GM21737 (cell line): ENCODE measurements at regions not wholly inside any gene's neighbourhood (a gene's known extent, or its start where the extent isn't known, plus 50 kb on each side); places are given as distances from the start of the nearest gene placed in this dataset.

Experiments
- ATAC-seq: cut with Tn5 transposase; IDR thresholded peaks from one replicate; pipeline ENCODE4 v1.9.1; 2021; ENCODE audit warnings: mild to moderate bottlenecking, moderate library complexity; ENCODE audit not compliant: unreplicated experiment

DNA sequence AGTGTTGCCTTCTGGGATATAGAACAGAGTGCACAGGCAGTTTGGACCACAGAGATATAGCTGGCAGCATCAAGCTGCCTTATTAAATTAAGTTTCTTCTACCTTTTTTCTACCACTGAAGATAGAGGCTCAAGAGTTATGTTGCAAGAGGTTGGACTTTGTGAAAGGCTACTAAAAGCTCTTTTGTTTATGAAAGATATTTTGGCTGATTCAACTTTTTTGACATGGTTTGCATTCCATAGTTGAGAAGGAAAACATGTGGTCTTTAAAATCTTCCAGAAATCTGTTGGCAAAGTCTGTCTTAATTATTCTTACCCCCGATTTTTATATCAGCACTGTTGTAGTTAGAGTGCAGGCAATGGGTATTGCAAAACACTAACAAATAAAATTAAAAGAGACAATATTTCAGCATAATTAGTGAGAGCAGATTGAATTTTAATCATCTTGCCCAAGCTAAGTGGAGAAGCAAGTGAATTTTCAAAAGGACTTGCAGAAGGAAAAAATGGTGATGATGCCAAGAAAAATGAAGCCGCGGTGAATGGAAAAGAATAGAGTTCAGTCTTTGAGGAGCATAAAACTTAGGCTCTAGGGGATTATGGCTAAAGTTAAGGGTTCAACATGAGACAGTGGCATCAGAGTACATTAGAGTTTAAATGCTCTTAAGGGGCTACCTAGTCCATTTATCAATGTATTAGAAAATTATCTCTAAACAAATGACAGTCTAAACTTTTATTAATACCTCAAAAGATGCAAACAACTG is 450.9 kb upstream of the CNTNAP2 start:
- ATAC-seq: no peak

DNA sequence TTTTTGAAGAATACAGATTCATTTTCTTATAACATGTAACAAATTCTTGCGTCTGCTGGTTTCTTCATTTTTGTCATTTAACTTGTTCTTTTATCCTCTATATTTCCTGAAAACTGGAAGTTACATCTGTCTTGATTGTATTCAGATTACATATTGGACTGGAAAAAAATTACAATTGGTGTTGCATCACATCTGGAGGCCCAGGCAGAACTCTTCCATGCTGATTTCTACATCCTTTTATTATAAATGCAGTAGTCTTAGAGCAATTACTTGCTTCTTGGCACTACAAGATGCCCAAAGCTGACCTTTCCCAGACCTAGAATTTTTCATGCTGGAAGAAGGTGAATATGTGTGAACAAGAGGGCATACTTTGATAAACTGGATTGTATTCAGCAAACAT is 460.9 kb upstream of the CNTNAP2 start:
- no peak for ATAC-seq

DNA sequence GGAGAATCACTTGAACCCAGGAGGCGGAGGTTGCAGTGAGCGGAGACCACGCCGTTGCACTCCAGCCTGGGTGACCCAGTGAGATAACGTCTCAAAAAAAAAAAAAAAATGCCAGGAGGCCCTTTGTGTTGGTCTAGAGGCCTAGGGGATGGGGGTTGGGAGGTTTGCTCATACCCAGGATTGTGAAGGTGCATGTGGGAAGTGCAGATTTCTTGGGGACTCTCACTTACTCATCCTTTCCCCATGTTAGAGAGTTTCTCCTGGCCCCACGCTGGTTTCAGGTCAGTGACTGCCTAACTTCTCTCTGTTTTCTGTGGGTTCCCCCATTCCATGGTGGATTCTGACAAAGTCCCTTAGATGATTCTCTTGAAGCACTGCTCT is 471.5 kb upstream of the CNTNAP2 start:
- ATAC-seq: no peak

DNA sequence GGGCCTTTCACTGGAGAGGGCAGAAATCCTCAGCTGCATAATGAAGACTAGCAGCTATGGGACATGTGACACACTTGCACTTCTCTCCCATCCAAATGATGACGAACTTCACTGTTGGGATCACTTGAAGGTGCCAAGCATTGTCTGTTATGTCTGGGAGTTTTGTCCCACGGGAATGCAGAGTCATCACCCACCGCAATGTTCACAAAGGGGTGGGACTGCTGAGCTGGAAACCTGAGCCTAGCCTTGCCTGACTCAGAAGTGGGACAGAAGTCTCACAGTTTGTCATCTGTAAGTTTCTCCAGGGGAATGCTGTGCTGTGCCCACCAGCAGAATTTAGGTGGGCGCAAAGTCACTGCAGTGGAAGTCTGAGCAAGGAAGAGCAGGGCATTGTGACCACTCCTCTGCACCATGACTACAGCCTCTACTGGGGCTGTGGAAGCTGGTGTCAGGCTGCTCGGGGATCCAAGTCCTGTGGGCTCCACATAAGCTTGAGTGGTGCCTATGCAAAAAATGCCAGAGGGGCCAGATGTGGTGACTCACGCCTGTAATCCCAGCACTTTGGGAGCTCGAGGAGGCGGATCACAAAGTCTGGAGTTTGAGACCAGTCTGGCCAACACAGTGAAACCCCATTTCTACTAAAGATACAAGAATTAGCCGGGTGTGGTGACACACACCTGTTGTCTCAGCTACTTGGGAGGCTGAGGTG is 472.0 kb upstream of the CNTNAP2 start:
- no peak for ATAC-seq

DNA sequence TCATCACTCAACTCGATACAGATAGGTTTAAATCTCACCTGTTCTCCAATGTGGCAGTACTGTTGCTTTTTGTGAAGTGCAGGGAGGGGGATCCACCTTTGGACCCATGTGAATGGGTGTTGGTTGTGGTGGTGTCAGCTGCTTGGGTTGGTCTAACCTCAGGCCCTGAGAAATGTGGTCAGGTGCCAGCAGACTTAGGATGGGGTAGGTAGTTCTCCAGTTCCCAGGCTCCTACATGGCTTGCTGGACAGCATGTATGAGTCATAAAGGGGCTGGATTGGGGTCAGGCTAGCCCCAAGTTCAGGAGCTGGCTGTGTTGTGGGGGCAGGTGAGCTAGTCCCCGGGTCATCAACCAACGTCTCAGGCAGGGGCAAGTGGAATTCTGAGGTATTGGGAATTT is 472.6 kb upstream of the CNTNAP2 start:
- no peak for ATAC-seq

DNA sequence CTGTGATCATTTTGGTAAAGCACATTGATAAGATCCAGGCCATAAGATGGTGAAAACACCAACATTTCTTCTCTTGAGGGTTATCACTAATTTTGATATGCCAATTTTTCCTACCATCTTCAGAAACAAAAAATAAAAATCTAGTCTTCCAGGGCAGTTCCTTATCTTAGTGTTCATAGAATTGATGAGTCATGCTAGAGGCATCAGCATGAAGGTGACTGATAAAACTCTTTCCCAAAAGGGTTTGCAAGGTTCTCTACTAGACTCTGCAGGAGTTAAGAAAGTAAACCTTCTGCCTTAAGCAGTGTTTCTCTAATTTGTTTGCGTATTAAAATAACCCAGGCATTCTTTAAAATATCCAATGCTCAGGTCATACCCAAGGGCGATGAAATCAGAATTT is 483.1 kb upstream of the CNTNAP2 start:
- ATAC-seq: no peak

DNA sequence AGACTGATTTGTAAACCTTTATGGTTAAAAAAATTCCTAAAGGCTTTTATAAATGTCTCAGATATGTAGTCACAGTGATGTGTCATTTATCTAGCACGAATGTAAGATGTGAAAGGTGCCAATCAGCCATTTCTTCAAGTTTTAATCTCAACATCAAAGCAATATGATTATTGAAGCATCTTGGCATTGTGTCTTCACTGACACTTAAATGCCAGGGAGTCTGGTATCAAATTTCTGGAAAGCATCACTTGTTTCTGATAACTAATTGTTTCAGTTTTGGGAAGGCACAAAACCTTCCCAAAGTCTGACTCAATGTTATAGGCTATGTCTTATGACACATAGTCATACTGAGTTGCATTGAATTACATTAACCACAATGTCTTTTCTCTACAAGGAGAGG is 492.0 kb upstream of the CNTNAP2 start:
- ATAC-seq: no peak

DNA sequence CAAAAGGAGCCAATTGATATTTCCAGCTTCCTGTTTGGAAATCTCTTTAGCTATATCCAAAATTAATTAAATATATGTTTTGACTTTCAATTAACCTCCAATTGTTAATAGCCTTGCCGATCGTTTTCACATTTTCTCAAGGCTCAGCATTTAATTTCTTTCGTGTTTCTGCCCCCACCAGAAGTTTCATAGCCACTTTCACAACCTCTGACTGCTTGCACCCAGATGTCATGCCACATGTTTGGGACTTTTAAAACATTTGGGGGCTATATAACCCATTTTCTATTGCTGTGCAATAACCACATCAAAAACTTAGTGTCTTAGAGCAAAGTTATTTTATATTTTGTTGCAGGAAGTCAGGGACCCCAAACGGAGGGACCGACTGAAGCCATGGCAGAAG is 510.6 kb upstream of the CNTNAP2 start:
- no peak for ATAC-seq

DNA sequence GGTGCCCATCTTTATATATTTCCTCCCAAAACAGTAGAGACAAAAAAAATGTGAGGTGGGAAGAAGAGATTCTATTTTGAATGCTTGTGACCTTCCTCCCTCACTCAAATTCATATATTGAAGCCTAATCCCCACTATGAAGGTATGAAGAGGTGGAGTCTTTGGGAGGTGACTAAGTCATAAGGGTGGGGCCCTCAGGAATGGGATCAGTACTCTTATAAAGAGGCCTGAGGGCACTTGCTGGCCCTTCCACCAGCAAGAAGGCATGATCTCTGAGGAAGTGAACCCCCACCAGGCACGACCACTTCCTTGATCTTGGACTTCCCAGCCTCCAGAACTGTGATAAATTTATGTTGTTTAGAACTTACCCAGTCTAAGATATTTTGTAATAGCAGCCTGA is 517.2 kb upstream of the CNTNAP2 start:
- no peak for ATAC-seq

DNA sequence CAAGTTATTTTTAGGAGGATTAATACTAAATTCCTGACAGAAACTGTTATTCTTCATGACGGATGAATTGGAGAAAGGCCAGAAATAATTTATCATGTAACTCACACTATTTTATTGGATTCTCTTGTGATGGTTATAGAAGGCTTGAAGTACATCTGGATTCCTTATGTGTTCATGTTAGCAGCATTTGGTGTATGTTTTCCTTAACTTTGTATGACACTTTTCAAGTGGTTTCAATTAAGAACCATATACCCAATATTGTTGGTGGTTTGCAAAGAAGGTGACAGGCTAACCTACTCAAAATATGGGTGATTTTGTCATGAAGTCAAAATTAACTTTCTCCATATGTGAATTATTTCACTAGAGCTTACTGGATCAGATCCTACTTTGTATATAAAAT is 532.2 kb upstream of the CNTNAP2 start:
- ATAC-seq: no peak

DNA sequence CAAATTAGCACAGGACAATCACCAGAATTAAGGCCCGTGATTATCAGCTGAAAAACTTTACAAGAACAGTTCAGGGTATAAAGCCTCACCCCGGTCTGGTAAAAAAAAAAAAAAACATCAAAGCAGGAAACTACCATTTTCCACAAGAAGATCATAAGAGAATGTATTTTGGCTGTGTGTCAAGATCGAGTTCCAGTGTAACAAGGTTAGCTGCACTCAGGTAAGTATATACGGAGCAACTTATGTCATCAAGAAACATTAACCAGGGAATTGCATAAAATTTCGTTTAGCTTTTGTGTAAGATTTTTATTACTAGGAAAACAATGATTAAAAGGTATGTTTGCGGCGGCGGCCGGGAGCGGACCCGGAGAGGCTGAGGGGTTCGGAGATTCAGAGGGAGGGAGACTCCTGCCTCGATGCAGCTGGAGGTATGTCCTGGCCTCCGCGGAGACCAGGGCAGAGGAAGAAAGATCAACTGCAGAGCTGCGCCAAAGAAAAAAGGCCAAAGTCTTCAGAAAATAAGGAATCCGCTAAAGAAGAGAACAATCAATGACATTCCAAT is 533.8 kb upstream of the CNTNAP2 start:
- ATAC-seq: no peak

DNA sequence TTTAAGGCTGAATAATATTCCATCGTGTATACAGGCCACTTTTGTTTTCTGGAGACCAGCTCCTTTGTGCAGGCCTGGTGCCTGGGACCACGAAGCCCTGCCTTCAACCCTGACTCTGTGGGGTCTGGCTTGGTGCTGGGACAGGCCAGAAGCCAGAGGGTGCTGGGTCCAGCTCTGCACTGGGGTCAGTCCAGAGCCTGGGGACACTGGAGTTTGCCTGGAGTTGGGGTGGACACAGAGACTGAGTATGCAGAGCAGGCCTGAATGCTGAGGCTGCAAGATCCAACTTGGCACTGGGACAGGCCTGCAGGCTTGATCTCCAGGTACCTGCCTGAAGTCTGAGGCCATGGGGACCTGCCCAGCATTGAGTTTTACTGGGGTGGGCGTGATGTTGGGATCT is 558.8 kb upstream of the CNTNAP2 start:
- ATAC-seq: no peak

DNA sequence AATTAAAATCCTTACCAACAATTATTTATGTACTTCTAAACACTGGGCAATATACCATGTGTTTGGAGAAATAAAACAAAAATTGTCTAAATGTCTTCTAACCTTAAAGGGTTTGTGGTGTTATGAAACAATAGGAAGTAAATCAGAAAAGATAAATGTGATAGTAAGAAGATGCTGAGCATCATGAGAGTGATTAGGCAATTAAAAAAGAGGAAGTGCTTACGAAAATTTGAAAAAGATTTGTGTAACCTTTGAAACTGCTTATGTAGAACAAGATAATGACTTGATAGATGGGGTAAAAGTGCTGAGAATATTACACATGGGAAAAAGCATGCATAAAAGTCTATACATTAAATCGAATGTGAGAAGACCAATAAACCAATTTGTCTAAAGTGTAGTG is 573.4 kb upstream of the CNTNAP2 start:
- no peak for ATAC-seq

DNA sequence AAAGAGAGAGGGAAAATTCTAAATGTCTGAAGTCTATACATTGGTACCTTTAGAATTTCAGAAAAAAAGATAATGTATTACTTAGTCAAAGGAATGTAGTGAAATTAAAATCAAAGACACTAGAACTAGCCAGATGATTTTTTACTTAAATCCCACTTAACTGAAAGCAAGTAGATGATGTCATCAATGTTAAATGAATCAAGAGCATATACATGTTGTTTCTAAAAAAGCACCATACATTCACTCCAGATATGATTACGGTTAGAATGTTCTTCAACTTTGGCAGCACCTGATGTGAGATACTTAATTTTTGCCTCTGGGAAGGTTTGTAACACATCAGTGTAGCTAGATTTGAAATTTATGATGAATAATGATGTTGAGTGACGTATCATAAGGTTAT is 576.7 kb upstream of the CNTNAP2 start:
- no peak for ATAC-seq

DNA sequence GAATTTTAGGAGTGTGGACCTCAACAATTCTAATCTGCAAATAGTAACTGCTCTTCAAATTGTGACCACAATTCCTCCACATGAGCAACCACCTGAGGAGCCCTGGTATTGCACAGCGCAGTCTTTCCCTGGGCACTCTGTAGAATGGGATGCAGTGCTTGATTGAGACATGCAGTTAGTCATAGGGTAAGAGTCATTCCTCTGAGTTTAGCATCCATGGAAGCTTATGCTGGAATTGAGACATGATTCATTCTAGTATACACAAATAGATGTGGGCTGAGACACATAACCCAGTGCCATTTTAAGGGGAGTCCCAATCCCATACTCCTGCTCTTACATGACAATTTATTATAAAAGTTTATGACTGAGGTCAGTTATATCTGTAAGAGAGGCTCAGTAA is 582.3 kb upstream of the CNTNAP2 start:
- ATAC-seq: no peak

DNA sequence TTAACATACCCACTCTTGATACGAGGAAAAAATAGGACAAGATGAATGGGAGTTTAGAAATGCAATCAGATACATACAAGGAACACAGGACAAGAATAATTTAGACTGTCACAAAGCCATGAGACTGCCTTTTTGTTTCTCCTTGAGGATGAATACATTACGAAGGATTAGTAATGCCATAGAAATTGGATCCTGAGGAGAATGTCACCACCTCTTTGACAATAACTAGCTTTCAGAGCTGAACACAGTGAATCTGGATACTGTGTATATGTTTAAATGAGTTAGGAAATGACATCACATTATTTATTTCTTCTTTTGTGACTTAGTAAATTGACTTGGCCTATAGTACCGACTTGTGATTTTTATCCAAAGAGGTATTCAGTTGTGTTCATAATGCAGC is 596.3 kb upstream of the CNTNAP2 start:
- no peak for ATAC-seq

DNA sequence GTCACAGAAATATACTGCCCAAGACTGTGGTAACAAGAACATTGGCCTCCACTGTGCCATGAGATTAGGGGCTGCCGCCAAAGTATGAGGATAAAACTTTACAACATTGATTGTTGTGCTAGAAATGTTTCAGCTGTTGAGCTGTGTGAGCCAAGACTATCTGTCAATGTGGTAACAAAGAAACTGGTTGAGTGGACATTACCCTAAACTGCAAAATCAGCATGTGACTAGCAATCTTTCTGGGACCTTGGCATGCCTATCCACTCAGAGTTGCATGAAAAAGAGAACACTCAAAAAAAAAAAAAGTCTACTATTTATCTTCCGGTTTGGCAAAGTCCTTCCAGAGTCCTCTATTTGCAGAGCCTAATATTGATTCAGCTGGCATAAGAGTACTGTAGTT is 605.6 kb upstream of the CNTNAP2 start:
- ATAC-seq: no peak

DNA sequence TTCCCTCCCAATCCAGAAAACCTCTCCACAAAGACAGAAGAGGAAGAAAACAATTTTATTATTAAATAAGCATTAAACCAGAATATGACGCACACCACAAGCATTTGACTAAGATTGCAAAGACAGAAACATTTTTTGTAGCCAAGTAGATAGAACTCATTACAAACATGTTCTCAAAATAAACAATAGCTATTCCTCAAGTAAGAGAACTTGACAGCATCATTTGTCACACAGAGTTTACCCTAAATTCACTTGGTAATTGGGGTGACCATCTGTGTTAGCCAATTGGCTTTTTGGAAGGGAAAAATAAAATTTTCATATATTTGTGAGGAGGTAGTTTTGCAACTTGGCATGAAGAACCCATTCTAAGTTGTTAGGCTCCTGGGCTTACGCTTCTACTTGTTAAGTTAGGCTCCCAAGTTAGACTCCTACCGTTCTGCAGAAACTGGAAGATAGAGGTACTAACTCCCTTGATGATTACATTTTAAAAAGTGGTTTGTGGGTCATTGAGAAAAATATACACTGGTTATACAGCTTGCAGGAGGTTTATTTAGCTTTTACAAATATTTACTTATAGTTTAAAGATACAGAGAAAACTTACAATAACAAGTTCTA is 618.6 kb upstream of the CNTNAP2 start:
- ATAC-seq: no peak

DNA sequence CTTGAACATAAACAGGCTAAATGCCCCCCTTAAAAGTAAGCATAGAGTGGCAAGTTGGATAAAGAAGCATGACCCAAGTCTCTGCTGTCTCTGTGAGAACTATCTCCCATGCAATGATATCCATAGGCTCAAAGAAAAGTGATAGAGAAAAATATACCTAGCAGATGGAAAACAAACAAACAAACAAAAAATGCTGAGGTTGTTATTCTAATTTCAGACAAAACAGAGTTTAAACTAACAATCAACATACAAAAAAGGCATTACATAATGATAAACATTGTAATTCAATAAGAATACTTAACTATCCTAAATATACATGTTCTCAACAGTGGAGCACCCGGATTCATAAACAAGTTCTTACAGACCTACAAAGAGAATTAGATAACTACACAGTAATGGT is 626.2 kb upstream of the CNTNAP2 start:
- ATAC-seq: no peak

DNA sequence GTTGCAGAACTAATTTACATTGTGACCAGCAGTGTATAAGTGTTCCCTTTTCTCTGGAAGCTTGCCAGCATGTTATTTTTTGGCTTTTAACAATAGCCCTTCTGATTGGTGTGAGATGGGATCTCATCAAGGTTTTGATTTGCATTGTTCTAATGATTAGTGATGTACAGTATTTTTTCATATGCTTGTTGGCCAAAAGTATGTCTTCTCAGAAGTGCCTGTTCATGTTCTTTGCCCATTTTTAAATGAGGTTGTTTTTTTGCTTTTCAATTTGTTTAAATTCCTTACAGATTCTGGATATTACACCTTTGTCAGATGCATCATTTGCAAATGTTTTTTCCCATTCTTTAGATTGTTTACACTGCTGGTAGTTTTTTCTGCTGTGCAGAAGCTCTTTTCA is 627.0 kb upstream of the CNTNAP2 start:
- ATAC-seq: no peak

DNA sequence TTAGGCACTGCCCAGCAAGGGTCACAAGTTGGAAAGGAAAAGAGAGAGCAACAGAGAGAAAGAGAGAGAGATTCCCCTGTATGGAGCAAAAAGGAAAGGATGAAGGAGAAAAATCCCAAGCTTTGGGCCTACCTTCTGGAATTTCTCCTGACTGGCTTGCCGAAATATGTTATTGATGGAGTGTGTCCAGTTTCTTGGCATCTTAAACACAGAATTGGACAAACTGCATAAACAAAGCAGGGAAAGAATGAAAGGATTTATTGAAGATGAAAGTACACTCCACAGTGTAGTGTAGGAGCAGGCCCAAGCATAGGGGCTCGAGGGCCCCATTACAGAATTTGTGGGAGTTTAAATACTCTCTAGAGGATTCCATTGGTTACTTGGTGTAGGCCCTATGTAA is 627.8 kb upstream of the CNTNAP2 start:
- ATAC-seq: no peak

DNA sequence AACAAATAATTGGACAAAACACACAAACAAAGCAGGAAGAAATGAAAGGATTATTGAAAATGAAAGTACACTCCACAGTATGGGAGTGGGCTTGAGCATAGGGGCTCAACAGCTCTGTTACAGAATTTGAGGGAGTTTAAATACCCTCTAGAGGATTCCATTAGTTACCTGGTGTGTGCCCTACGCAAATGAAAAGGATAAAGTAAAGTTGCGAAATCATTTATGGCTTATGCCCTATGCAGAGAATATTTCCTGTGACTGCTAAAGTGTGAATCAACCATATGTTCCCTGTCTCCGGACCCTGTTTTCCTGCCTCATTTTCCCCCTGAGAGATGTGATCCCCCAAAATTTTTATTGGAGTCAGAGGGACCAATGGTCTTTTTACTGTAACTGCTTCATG is 634.6 kb upstream of the CNTNAP2 start:
- no peak for ATAC-seq
